ENCODE measurements at regions not wholly inside any gene's neighbourhood (a gene's known extent, or its start where the extent isn't known, plus 50 kb on each side); places are given as distances from the start of the nearest gene placed in this dataset.

DNA sequence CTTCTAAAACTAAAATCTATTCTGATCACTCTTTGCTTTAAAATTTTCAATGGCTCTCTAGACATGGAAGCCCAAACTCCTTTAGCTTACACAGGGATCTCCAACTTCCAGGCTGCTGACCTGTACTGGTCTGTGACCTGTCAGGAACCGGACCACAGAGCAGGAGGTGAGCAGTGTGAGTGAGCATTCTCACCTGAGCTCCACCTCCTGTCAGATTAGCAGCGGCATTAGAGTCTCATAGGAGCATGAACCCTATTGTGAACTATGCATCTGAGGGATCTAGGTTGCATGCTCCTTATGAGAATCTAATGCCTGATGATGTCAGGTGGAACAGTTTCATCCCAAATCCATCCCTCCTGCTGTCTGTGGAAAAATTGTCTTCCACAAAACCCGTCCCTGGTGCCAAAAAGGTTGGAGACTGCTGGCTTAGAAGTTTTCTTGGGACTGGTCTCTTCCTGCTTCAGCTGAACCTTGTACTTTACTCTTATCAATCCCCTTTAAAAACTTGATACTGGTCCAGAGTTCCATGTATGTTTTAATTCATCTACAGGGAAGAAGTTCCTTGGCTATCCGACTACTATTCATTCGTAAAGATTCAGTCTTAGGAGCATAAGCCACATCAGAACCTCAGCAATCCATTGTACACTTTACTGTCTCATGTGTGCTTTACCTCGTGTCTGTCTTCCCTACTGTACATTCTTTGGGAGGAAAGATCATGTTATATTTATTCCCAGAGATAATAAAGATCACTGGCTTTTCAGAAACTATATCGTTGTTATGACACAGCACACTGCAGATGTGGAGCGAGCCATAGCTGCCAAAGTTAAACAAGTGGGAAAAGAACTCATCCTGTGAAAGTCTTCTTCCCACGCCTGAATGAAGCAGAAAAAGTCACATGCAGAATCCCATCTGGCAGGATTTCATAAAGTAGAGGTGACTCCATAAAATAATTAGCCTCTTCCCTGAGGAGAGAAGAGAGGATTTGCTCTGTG lies 183.8 kb downstream of the LRATD1 start:
- TF ChIP-seq YY1 (IDR thresholded peaks at IDR 0.05; ENCODE audit: low read depth) (no peak), CEBPB (IDR thresholded peaks at IDR 0.05) (no peak), ZBTB7A (IDR thresholded peaks at IDR 0.05; ENCODE audit: low read depth) (no peak), CREB1 (IDR thresholded peaks at IDR 0.05; ENCODE audit: low read depth) (no peak), EP300 (IDR thresholded peaks at IDR 0.05; ENCODE audit: borderline replicate concordance) (no peak)

DNA sequence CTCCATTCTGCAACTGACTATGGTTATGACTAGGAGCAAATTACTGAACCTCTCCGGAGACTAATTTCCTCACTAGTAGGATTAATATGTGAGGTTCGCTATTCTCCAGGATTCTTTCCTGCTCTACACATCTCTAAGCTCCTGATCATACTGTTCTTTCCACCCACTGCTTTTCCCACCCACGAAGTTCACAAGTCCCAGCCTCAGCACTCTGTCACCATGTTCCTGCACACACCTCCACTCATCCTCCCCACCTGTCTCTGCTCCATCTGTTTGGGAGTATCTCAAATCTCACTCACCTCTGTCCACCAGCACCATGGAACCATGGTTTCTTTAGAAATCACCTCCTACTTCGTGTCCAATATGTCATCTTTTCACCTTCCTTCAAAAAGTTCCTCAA lies 185.3 kb downstream of the LRATD1 start:
- TF ChIP-seq CREB1 (IDR thresholded peaks at IDR 0.05; ENCODE audit: low read depth) = no peak
- TF ChIP-seq REST (IDR thresholded peaks at IDR 0.05; ENCODE audit: low read depth) = no peak
- no peak for TF ChIP-seq RAD21 (IDR thresholded peaks at IDR 0.05; ENCODE audit: low read depth)
- TF ChIP-seq TCF12 (IDR thresholded peaks at IDR 0.05; ENCODE audit: low read depth) = no peak
- TF ChIP-seq USF1 (IDR thresholded peaks at IDR 0.05) = no peak
- no peak for TF ChIP-seq YY1 (IDR thresholded peaks at IDR 0.05; ENCODE audit: low read depth)
- no peak for TF ChIP-seq TAF1 (IDR thresholded peaks at IDR 0.05; ENCODE audit: low read depth)
- no peak for TF ChIP-seq ZBTB7A (IDR thresholded peaks at IDR 0.05; ENCODE audit: low read depth)
- no peak for TF ChIP-seq EGR1 (IDR thresholded peaks at IDR 0.05)
- no peak for TF ChIP-seq FOXM1 (IDR thresholded peaks at IDR 0.05; ENCODE audit: borderline replicate concordance, low read depth)
- TF ChIP-seq NFIC (IDR thresholded peaks at IDR 0.05) = no peak
- no peak for TF ChIP-seq TEAD4 (IDR thresholded peaks at IDR 0.05)
- no peak for TF ChIP-seq EP300 (IDR thresholded peaks at IDR 0.05; ENCODE audit: borderline replicate concordance)
- TF ChIP-seq MAX (IDR thresholded peaks at IDR 0.05) = no peak
- no peak for TF ChIP-seq CEBPB (IDR thresholded peaks at IDR 0.05)

- TF ChIP-seq FOXM1 (IDR thresholded peaks at IDR 0.05; ENCODE audit: borderline replicate concordance, low read depth) (no peak), CEBPB (IDR thresholded peaks at IDR 0.05) (no peak), REST (IDR thresholded peaks at IDR 0.05; ENCODE audit: low read depth) (no peak), EGR1 (IDR thresholded peaks at IDR 0.05) (no peak), USF1 (IDR thresholded peaks at IDR 0.05) (no peak), ZBTB7A (IDR thresholded peaks at IDR 0.05; ENCODE audit: low read depth) (no peak)
Observed at GRCh38 chr2:14826518-14826917, 194.0 kb downstream of the LRATD1 start.

- TF ChIP-seq REST (IDR thresholded peaks at IDR 0.05; ENCODE audit: low read depth) = no peak
- TF ChIP-seq TCF12 (IDR thresholded peaks at IDR 0.05; ENCODE audit: low read depth) = no peak
- TF ChIP-seq TEAD4 (IDR thresholded peaks at IDR 0.05) = no peak
- no peak for TF ChIP-seq RAD21 (IDR thresholded peaks at IDR 0.05; ENCODE audit: low read depth)
- no peak for TF ChIP-seq USF1 (IDR thresholded peaks at IDR 0.05)
- TF ChIP-seq EGR1 (IDR thresholded peaks at IDR 0.05) = no peak
- TF ChIP-seq YY1 (IDR thresholded peaks at IDR 0.05; ENCODE audit: low read depth) = no peak
- TF ChIP-seq NFIC (IDR thresholded peaks at IDR 0.05) = no peak
- no peak for TF ChIP-seq TAF1 (IDR thresholded peaks at IDR 0.05; ENCODE audit: low read depth)
Observed at GRCh38 chr2:14827226-14828023, 194.9 kb downstream of the LRATD1 start.
